HepG2 (cell line): ENCODE measurements at regions not wholly inside any gene's neighbourhood (a gene's known extent, or its start where the extent isn't known, plus 50 kb on each side); places are given as distances from the start of the nearest gene placed in this dataset.

ENCODE experiments used
- ATAC-seq: fragments of 200-7000 bp; cut with Tn5 transposase; 3 replicates; pipeline ENCODE4 v1.9.1; 2020; ENCODE audit warnings: mild to moderate bottlenecking, moderate library complexity
- BruUV-seq: library from RNA; stranded (reverse); fragments of 400-500 nt; replicated peaks from 2 replicates; lab custom pipeline; 2021; lab: Mats Ljungman, UMichigan
- CTCF ChIA-PET: fragments of 300-600 bp; formaldehyde crosslinking; extraction: SDS; loops from one replicate; lab custom pipeline; 2021; ENCODE audit warnings: low total read pairs, inconsistent platforms, low intra/inter-chr PET ratio; lab: Yijun Ruan, JAX
- POLR2A ChIA-PET: fragments of 350-600 bp; sonication (Branson Sonifier 250); formaldehyde crosslinking; loops from one replicate; lab custom pipeline; 2020; ENCODE audit warnings: antibody characterized with exemption, inconsistent platforms; lab: Yijun Ruan, JAX
- DNase-seq: peaks from one replicate; pipeline ENCODE4 v3.0.0-alpha.2; 2015; ENCODE audit warnings: low spot score
- FAIRE-seq: peaks from 3 replicates; lab custom pipeline; 2011; peaks lifted over from hg19 to GRCh38; lab: Jason Lieb, UNC
- H2AFZ ChIP-seq: one replicate; pipeline ENCODE4 v1.6.1; 2011; ENCODE audit warnings: low read length, inconsistent platforms
- H3K27ac ChIP-seq: fragments of 300-600 bp; 3 replicates; pipeline ENCODE4 v1.8.0; 2011; ENCODE audit warnings: mixed run types, mild to moderate bottlenecking, mixed read lengths, low read length, inconsistent platforms; ENCODE audit not compliant: insufficient read depth; ENCODE audit errors: extremely low read length
- H3K27me3 ChIP-seq, 2 experiments: fragments of 200-600 bp in 1 of 2; 2 replicates in 1 of 2; 3 replicates in 1 of 2; pipeline versions ENCODE4 v1.6.0 to v1.8.0; 2011; ENCODE audit warnings: low read length in 2 of 2, mild to moderate bottlenecking in 2 of 2, moderate library complexity in 2 of 2, inconsistent platforms in 1 of 2; ENCODE audit not compliant: insufficient read depth in 2 of 2, control insufficient read depth in 1 of 2
- H3K36me3 ChIP-seq, 2 experiments: fragments of 200-600 bp in 1 of 2; replicated peaks in 1 of 2; 2 replicates in 1 of 2; 3 replicates in 1 of 2; pipeline versions ENCODE4 v1.5.1 to v1.8.0; 2011; ENCODE audit warnings: low read length in 2 of 2, inconsistent platforms in 1 of 2; ENCODE audit not compliant: insufficient read depth in 2 of 2, control insufficient read depth in 1 of 2
- H3K4me1 ChIP-seq: 2 replicates; pipeline ENCODE4 v1.5.1; 2012; ENCODE audit warnings: low read length, inconsistent platforms; ENCODE audit not compliant: insufficient read depth
- H3K4me2 ChIP-seq: 2 replicates; pipeline ENCODE4 v1.6.0; 2011; ENCODE audit warnings: low read depth, low read length, inconsistent platforms
- H3K4me3 ChIP-seq, 3 experiments: fragments of 200-600 bp in 1 of 3; sonication (generic), shearing (Covaris generic) in 1 of 3; replicated peaks in 1 of 3; 2 replicates each; pipeline ENCODE4 v1.5.1; 2011 to 2016; ENCODE audit warnings: low read length in 3 of 3, inconsistent platforms in 2 of 3, low read depth in 2 of 3, mild to moderate bottlenecking in 2 of 3, control low read depth in 1 of 3, mixed read lengths in 1 of 3; ENCODE audit not compliant: insufficient read depth in 1 of 3
- H3K79me2 ChIP-seq: one replicate; pipeline ENCODE4 v1.6.1; 2011; ENCODE audit warnings: low read length, inconsistent platforms; ENCODE audit not compliant: insufficient read depth
- H3K9ac ChIP-seq: 2 replicates; pipeline ENCODE4 v1.6.0; 2011; ENCODE audit warnings: mild to moderate bottlenecking, low read depth, low read length, inconsistent platforms; ENCODE audit not compliant: insufficient read depth
- H3K9me3 ChIP-seq: 2 replicates; pipeline ENCODE4 v1.5.1; 2012; ENCODE audit warnings: mild to moderate bottlenecking, low read length
- H4K20me1 ChIP-seq: 2 replicates; pipeline ENCODE4 v1.6.0; 2011; ENCODE audit warnings: inconsistent platforms, mild to moderate bottlenecking, low read length, moderate library complexity; ENCODE audit not compliant: insufficient read depth
- BHLHE40 ChIP-seq: IDR thresholded peaks from 2 replicates; pipeline ENCODE4 v1.6.1; 2011; ENCODE audit warnings: low read length, improper control_type of control experiment
- CBX1 ChIP-seq: IDR thresholded peaks from one replicate; pipeline ENCODE4 v1.6.1; 2016; ENCODE audit warnings: antibody characterized with exemption, low read depth
- HNF4A ChIP-seq: sonication (generic); formaldehyde crosslinking; IDR thresholded peaks from 2 replicates; pipeline ENCODE4 v1.4.0; 2020; ENCODE audit warnings: missing genetic modification reagents
- IKZF1 ChIP-seq: fragments of 450-650 bp; IDR thresholded peaks from 2 replicates; pipeline ENCODE4 v1.7.1; 2016
- REXO4 ChIP-seq: sonication (generic); formaldehyde crosslinking; IDR thresholded peaks from 2 replicates; pipeline ENCODE4 v1.8.0; 2022; ENCODE audit warnings: missing genetic modification reagents, mild to moderate bottlenecking, borderline replicate concordance
- TCF12 ChIP-seq, 2 experiments: fragments of 450-650 bp in 1 of 2; sonication (generic) in 1 of 2; formaldehyde crosslinking in 1 of 2; IDR thresholded peaks; 2 replicates each; pipeline versions ENCODE4 v1.6.1 to v1.8.0; 2017 to 2022; ENCODE audit warnings: antibody characterized with exemption in 1 of 2, mild to moderate bottlenecking in 1 of 2, missing genetic modification reagents in 1 of 2, moderate library complexity in 1 of 2
- ZBTB43 ChIP-seq: sonication (generic); formaldehyde crosslinking; conservative IDR thresholded peaks from 2 replicates; pipeline ENCODE4 v1.4.0; 2020; ENCODE audit warnings: missing genetic modification reagents
- ZFP62 ChIP-seq: sonication (generic); formaldehyde crosslinking; IDR thresholded peaks from 2 replicates; pipeline ENCODE4 v1.4.0; 2020; ENCODE audit warnings: missing genetic modification reagents
- ZFP82 ChIP-seq: sonication (generic); formaldehyde crosslinking; IDR thresholded peaks from 2 replicates; pipeline ENCODE4 v1.5.1; 2020; ENCODE audit warnings: mild to moderate bottlenecking, missing genetic modification reagents, borderline replicate concordance
- ZNF362 ChIP-seq: sonication (generic); formaldehyde crosslinking; IDR thresholded peaks from 2 replicates; pipeline ENCODE4 v1.4.0; 2020; ENCODE audit warnings: missing genetic modification reagents, mild to moderate bottlenecking, borderline replicate concordance
- ZNF784 ChIP-seq: sonication (generic); formaldehyde crosslinking; IDR thresholded peaks from 2 replicates; pipeline ENCODE4 v1.5.1; 2020; ENCODE audit warnings: missing genetic modification reagents, mild to moderate bottlenecking, borderline replicate concordance
- ZNF792 ChIP-seq: IDR thresholded peaks from 2 replicates; pipeline ENCODE4 v1.6.1; 2016
- ZNF883 ChIP-seq: sonication (generic); formaldehyde crosslinking; IDR thresholded peaks from 2 replicates; pipeline ENCODE4 v1.5.1; 2020; ENCODE audit warnings: mild to moderate bottlenecking, missing genetic modification reagents; ENCODE audit errors: not compliant biosample characterization
- WGBS: methylation state at CpG from one replicate; pipeline ENCODE4 v1.1.6; 2017; ENCODE audit warnings: low lambda C conversion rate; 5-methylcytosine and 5-hydroxymethylcytosine counted together
- in situ Hi-C: cut with HindIII; loops from 2 replicates; pipeline ENCODE4 v1.10.0; 2017; ENCODE audit warnings: low pct_unique_long_range_greater_than_20kb; ENCODE audit not compliant: extremely low pct_ligation_motif_present
- intact Hi-C: fragments of 100-400 bp; cut with micrococcal nuclease; formaldehyde crosslinking; loops from one replicate; pipeline ENCODE4 v1.10.0; 2022; ENCODE audit not compliant: unreplicated experiment
- TF ChIP-seq, protein P1 (sequence below): sonication (generic); formaldehyde crosslinking; IDR thresholded peaks from 2 replicates; pipeline ENCODE4 v1.5.0; 2020; ENCODE audit warnings: mild to moderate bottlenecking, missing genetic modification reagents, moderate library complexity
- TF ChIP-seq, protein P2 (sequence below): sonication (generic); formaldehyde crosslinking; IDR thresholded peaks from 2 replicates; pipeline ENCODE4 v1.5.0; 2020; ENCODE audit warnings: missing genetic modification reagents, mild to moderate bottlenecking, borderline replicate concordance

GRCh38 chr4:85147481-85148076, 181.1 kb upstream of the WDFY3 start (continued):
- TF ChIP-seq, protein P1, sequence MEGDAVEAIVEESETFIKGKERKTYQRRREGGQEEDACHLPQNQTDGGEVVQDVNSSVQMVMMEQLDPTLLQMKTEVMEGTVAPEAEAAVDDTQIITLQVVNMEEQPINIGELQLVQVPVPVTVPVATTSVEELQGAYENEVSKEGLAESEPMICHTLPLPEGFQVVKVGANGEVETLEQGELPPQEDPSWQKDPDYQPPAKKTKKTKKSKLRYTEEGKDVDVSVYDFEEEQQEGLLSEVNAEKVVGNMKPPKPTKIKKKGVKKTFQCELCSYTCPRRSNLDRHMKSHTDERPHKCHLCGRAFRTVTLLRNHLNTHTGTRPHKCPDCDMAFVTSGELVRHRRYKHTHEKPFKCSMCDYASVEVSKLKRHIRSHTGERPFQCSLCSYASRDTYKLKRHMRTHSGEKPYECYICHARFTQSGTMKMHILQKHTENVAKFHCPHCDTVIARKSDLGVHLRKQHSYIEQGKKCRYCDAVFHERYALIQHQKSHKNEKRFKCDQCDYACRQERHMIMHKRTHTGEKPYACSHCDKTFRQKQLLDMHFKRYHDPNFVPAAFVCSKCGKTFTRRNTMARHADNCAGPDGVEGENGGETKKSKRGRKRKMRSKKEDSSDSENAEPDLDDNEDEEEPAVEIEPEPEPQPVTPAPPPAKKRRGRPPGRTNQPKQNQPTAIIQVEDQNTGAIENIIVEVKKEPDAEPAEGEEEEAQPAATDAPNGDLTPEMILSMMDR (CRISPR knock-in tag), result peak; percentile 68
- TF ChIP-seq BHLHE40, result peak; percentile 44; the same call in 1 of the 2 replicates

DNA sequence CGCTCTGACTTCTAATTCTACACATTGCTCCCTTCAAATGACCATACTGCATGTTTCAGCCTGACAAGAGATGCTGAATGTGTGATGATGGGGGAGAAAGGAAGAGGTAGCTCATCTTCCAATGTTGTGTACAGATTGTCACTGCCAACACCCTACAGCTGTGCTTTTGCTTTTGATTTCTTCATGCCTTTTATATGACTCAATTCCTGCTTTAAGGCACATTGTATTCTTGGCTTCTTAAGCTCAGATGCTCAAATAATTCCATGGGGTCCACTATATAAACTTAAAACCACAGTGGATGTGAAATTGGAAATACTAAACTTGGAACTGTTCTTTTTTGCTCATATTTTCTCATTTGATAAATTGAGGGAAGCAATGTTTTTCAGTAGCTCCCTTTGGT, 183.2 kb upstream of the WDFY3 start:
- POLR2A ChIA-PET, result no interaction called here
- in situ Hi-C loops, result loop anchor here (10.0 to 25.0 kb wide), 2 partner anchors 225 to 588 kb away; no protein-coding TSS in a partner anchor

More for the DNA sequence above, 183.2 kb upstream of the WDFY3 start:
- no peak overlapping the region for H3K4me3 ChIP-seq
- intact Hi-C loops, result no loop called here
- H3K9me3 ChIP-seq, result no peaks in the 10 kb centered on the region
- H3K27ac ChIP-seq, result no peak overlapping the region
- H3K9ac ChIP-seq, result no peak overlapping the region
- H3K27me3 ChIP-seq, result no peaks in the 10 kb centered on the region
- H3K36me3 ChIP-seq, result no peaks in the 10 kb centered on the region
- H3K79me2 ChIP-seq, result no peaks in the 10 kb centered on the region
- DNase-seq, result no peak
- TF ChIP-seq, protein P2, sequence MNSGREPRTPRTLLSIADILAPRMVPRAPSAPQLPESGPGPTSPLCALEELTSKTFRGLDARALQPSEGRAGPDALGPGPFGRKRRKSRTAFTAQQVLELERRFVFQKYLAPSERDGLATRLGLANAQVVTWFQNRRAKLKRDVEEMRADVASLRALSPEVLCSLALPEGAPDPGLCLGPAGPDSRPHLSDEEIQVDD, result no peak
- TF ChIP-seq CBX1 (no peak), TCF12 (IDR thresholded peaks at IDR 0.05) (no peak), TCF12 (CRISPR knock-in tag; IDR thresholded peaks at IDR 0.05) (no peak), IKZF1 (no peak), ZFP82 (CRISPR knock-in tag) (no peak), HNF4A (CRISPR knock-in tag) (no peak), ZNF792 (CRISPR knock-in tag) (no peak), REXO4 (CRISPR knock-in tag) (no peak), ZNF883 (CRISPR knock-in tag) (no peak), ZNF362 (CRISPR knock-in tag) (no peak), ZNF784 (no peak), ZFP62 (no peak), ZBTB43 (CRISPR knock-in tag) (no peak)
- CTCF ChIA-PET, result no interaction called here
- 0% methylated on average over 1 of the region's 1 CpG for WGBS
- BruUV-seq, result no TSS peak
- H2AFZ ChIP-seq, result no peak overlapping the region
- H3K4me1 ChIP-seq, result no peaks in the 10 kb centered on the region
- no peaks in the 10 kb centered on the region for H4K20me1 ChIP-seq
- no peak for ATAC-seq
- FAIRE-seq, result no peak
- no peak overlapping the region for H3K4me2 ChIP-seq
